Islet precursor cell (in vitro differentiated cells): ENCODE measurements at regions not wholly inside any gene's neighbourhood (a gene's known extent, or its start where the extent isn't known, plus 50 kb on each side); places are given as distances from the start of the nearest gene placed in this dataset.

ENCODE experiments used
- DNase-seq: peaks from one replicate; pipeline ENCODE4 v3.0.0-alpha.2; 2018

DNA sequence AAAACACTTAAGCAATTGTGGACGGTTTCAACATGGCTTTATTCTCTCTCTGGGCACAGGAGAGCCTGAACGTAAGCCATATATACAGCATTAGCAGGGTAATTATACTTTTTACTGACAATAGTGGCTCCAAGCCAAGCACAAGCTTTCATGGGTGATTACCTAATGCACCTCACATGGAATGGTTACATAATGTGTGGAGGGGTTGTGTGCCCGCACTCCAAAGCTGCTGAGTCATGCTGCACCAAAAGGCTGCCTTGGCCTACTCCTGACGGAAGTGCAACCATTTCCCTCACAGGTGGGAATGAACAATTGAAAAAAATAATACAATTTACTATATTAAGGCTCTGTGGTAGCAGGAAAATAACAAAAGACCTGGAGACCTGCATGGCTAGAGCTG lies 86.5 kb upstream of the ATP10B start:
- DNase-seq, result no peak

DNA sequence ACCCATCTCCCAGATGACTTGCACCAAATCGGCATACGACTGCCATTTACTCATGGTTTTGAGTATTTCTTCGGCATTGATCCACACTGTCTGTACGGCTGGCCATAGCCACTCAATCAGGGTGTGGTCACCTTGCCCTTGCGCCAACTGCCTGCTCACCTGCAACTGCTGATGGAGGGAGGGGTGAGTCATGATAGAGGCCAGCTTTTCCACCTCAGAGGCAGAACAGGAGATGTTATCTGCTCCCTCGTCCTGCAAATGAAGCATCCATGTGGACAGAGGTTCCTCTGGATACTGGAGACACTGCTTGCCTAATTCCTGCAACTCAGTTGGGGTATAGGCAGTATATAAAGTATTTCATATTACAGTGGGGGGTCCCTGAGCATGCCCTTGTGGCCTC lies 85.6 kb upstream of the ATP10B start:
- DNase-seq, result peak; percentile 56

DNA sequence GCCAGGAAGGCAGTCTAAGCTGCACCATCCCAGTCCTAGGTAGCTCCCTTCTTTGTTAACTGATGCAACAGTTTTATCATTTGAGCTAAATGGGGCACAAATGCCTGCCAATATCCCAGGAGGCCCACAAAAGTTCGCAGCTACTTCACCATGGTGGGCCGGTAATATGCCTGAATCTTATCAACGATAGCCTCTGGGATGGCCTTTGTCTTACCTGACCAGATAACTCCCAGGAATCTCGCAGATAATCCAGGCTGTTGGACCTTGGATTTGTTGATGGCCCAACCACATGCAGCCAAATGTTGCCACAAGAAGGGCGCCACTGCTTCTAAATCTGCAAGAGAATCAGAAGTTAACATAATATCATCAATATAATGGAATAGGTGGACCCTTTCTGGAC lies 83.8 kb upstream of the ATP10B start:
- DNase-seq, result no peak

DNA sequence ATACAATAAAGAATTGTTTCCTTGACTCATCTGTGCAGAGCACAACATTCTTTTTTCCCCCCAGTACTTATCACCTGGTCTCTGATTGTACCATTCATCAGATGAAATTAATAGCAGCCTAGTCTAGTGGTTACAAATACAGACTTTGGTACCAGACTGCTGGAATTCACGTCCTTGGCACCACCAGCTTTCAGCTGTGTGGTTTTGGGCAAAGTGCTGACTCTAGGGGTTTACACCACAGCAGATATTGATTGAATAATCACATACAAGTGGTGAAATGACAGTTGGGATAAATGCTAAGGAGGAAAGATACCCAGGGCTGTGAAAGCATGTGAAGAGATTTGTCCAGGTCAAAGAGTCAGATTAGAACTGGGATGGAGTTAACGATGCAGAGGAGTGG lies 79.3 kb upstream of the ATP10B start:
- DNase-seq, result no peak

DNA sequence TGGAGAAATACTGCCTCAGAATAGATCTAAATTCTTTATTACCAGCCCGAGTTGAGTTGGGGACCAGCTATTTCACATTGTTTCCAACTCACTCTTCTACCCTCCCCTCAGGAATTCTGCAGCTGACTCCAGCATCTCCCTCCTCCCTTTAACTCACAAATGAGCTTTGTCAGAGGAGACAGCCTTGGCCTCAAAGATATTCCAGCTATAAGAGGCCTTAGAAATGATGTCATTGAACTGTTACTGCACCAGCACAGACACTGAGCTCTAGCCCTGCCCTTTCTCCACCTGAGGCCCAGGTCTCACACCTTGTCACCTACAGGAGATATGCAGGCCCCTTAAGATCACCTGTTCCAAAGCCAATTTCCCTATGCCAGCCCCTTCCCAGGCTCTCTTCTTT lies 78.4 kb upstream of the ATP10B start:
- peak; percentile 86 for DNase-seq

DNA sequence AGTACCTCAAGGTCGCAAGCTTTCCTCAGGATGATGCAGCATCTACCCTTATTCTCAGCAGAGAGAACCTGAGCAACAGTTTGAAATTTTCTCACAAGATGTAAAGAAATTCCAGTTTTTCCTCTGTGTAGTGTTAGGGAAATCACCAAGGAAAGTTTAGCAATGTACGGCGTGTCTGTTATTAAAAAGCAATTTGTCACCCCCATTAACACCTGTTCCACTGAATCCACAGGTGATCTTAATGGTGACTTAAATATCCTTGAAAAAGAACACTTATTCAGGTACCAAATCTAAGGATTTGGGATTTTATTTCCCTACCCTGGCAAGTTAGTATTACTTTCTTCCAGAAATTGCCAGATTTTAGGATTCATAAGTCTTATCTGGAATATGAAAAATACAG lies 77.9 kb upstream of the ATP10B start:
- no peak for DNase-seq

DNA sequence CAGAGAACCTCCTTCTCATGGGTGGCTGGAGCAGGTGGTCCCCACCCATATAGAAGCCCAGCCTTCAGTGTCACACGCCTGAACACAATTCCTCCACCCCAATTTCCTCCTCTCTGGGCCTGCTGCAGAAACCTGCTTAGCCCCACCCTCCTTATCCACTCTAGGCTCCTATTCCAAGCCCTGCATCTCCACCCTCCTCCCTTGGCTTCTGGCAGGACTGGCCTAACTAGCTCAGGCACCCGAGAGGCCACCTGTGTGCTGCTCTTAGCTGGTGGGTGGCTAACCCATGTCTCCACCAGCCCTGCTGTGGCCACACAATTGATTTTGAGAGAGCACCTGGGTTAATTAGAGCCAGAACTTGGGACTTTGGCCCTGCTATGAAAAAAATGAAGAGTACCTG lies 77.3 kb upstream of the ATP10B start:
- DNase-seq, result peak; percentile 75

DNA sequence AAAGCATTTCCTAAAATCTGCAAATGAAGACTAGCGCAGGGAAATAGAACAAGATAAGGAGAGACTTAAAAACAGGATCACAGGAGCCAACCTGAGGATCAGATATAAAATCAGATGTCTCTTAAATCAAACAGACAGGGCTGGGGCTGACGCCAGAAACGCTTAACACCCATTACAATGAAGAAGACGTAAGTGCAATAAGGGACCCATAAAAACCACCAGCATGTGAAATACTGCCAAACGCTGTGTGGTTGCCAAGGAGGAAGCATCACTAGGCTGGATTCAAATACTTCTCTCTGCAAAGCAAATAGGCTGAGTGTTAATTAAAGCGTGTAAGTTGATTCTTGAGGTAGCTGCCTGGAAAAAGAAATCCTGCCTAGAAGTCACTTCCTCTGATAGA lies 74.4 kb upstream of the ATP10B start:
- DNase-seq, result no peak

DNA sequence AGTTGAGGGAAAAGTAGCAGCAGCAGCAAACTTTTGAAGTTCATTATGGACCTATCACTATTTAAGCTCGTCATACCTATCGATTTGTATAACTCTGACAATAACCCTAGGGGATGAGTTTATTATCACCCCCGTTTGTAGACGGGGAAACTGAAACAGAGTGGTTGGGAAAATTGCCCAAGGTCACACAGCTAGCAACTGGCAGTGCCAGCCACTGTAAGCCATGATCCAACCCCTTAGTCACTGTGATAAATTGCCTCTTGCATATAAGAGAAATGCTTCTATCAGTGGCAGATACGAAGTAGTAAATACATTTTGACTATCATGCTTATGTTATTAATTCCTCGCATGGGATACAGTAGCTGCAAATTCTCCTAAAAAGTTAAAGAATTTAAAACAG lies 73.3 kb upstream of the ATP10B start:
- no peak for DNase-seq

DNA sequence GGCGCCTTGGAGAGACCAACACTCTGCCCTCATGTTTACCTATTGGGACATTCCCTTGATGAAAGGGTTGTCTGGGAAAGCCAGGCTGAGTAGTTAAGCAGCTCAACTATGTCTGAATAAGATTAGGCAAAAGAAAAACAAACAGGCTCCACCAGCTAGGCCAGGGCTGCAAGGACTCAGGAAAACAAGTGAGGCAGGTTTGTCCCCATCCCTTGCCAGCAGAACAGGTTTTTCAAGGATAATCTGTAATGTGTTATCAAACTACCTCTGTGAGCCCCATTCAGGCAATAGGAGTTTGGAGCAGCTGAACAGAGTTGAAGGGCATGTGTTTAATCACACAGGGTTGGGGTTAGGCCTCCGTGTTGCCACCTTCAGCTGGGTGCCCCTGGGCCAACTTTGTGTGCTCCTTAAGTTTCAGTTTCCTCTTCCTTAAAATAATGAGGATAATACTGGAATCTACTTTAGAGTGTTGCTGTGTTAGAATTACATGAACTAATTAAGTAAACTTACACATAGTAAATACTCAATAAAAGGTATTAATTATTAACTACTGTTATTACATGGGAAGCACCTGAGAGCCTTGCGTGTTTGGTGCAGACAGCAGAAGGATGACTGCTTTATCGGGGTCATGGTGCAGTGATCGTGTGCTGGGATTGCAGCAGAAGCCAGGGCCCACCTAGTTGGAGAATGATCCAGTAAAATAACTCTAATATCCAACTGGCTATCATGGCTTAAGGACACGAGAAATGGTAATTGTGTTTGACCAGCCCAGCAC lies 72.1 kb upstream of the ATP10B start:
- DNase-seq, result peak; percentile 94

DNA sequence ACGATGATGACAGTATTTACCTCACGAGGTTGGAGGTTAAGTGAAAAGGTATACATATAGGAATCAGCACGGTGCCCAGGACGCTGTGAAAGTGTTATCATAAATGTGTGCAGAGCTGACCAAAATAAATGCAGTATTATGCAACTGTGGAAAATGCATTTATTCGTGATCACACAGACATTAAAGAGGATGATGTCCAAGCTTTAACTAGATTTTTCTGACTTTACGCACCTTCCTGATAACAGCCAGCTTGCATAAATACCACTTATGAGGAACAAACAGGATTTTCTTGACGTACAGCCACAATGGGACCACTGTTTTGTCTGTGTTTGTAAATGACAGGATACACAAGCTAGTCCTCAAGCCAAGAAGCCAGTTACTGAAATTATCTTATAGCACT lies 71.4 kb upstream of the ATP10B start:
- DNase-seq, result no peak

DNA sequence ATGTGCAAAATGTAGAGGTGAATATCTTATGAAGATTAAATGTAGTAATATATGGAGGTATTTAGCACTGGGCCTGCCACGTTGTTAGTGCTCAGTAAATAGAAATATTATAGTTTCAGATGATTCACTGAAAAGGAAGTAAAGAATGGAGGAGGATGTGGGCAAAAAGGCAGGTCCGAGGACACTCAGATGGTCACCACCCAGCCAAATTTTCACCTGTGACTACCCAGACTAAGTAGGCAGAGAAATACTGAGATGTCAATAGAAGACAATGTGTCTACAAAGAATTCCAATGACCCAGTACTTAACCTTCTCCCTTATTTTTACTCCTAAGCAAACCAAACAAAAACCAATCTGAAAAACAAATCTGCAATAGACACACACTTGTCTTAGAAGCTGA lies 70.3 kb upstream of the ATP10B start:
- DNase-seq, result no peak

DNA sequence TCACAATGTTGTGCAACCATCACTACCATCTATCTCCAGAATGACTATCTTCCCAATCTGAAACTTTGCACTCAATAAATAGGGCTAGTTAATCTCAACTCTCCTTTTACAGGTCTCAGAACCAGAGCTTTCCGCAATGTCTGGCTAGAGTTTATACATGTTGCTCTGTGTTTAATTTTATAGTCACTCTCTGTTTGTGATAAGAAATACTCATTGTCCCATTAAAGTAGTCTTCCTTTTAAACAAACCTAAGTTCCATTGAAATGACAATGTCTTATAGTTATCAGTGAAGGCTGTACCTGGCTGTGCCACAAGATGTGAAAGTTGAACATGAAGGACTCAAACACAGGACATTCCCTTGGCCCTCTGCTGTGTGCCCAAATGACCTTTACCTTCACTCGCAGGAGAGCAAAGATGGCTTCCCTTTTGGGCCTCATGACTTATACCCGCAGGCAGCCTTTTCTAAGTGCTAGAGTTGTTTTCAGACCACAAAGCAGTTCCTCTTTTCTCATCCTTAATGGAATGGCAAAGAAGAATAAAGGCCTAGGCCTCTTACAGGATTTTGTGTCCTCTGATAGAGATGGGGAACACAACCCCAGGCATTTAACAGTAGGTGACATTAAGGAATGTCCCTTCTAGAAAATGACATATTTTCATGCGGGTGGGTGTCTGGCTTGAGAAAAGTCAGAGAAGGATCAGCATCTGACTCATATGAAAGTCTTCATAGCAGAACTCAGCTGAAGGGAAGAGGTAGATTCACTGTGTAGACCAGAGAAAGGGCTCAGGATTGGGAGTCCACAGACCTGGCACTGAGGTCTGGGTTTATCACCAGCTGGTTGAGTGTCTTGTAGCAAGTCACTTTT lies 69.6 kb upstream of the ATP10B start:
- no peak for DNase-seq

DNA sequence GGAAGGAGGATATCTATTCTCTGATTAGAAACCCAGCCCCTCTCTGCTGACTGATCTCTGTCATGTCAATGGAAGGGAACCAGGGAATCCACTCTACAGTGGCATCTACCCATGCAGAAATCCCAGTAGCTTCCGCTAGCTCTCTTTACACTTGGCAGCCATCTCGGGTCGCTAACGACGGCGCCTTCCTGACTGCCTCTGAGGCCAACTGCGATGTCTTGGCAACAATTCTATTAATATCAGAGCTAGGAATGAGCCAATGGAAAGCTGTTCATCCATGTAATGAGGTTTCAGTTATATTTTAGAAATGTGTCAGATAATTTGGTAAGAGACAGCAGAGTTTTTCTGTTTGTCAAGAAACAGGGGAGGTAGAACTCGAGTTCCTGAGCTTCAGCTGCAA lies 67.6 kb upstream of the ATP10B start:
- DNase-seq, result no peak

DNA sequence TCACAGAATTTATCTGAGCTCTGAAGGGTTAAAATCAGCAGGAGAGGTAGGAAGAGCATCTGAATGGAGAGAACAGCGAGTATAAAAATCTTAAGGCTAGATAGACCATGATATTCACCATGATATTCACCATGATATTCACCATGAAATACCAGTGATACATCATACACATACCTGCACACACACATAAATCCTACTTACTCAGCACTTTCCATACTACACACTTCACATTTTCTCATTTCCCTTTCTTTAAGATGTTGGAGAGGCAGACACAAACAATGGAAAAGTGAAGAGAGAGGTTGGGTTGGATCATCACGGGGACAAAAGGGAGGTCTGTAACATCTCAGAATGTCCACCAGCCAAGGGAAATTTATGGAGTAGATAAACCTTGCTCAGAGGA lies 66.4 kb upstream of the ATP10B start:
- no peak for DNase-seq

DNA sequence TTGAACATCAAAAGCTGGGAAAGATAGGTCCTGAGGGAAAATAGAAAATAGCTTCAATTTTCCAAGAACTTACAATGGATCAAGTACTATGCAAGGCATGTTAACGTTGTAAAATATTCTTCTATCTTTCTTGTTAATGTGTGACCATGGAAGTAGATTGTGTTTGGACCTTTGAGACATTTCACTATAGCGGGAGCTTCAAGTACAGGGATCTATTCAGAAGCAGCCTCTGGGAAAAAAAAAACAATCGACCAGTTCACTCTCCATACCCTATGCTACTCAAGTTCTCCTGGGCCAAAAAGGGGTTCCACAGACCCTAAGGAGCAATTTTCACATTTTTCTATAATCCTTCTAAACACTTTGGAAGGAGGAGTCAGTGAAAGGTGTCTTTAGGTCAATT lies 54.1 kb upstream of the ATP10B start:
- no peak for DNase-seq

DNA sequence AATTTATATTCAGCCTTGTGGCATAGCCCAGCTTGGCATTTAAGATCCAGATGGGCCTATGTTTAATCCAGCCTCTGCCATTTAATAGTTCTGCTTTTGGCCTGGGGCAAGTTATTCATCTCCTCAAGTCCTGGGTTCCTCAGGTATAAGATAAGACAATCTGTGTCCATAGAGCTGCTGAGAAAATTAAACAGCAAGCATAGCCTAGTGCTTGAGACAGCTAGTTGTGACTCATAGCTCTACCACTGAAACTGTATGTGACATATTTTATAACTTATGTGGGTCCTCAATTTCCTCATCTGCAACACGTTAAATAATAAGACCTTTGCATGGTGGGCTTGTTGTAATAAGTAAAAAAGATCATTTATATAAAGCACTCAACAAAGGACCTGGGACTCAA lies 53.3 kb upstream of the ATP10B start:
- no peak for DNase-seq

DNA sequence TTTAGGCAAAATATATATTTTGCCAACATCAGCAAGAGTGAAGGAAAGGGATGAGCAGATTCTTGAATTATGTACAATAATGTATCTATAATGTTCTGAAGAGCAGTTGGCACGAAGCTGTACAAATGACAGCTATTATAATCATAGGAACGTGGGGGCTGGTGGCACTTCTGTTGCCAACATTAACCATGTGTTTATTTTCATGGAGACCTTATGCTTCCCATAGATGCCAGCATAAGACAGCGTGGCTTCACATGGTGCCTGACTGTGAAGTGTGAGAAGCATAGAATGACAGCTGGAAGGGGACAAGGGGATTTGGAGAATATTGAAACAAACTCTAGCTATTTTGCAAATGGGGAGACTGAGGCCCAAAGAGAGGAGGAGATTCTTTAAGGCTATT lies 52.6 kb upstream of the ATP10B start:
- no peak for DNase-seq

DNA sequence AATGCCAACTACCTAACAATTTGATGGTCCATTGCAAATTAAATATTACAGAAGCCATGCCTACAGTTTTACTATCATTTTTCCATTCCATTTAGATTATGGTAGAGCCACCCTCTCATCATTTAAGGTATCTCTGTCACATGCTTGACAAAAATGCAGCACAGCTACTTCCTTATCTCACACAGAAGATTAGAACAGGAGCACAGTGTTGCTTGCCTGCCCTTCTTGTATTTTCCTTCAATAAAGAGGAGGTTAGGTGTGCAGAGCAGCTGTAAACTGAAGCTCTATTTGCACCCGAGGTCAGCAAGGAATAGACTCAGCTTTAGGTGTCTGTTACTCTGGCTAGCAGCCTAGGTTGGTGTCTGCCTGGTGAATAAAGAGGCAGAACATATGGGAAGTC lies 51.5 kb upstream of the ATP10B start:
- no peak for DNase-seq

DNA sequence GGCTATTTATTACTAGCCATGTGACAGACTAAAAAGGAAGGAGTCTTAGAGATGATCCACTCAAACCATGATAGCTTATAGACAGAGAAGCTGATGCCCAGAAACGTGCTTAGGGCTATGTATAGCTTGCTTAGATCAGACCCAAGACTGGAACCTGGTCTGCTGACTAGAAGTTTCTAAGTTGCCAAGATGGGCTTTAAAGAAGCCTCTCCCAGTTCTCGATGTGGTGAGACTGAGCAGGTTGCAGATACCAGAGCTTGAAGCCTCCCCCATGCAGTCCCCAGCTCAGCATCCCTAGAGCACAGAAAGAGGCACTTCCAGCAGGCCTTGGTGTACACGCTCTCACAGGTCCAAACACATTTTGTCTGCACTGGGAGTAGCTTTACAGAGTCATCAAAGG lies 51.1 kb upstream of the ATP10B start:
- DNase-seq, result no peak
